SU-DHL-6 (cell line): ENCODE measurements at regions not wholly inside any gene's neighbourhood (a gene's known extent, or its start where the extent isn't known, plus 50 kb on each side); places are given as distances from the start of the nearest gene placed in this dataset.

Experiments
- CTCF ChIP-seq: fragments of 200-600 bp; sonication (generic); IDR thresholded peaks from one replicate; pipeline ENCODE4 v1.5.1; 2017; ENCODE audit warnings: antibody characterized with exemption, mild to moderate bottlenecking, low read length, moderate library complexity; ENCODE audit not compliant: insufficient read depth, poor library complexity, severe bottlenecking
- EZH2phosphoT487 ChIP-seq: fragments of 200-600 bp; sonication (generic), shearing (Covaris generic); conservative IDR thresholded peaks from 2 replicates; pipeline ENCODE4 v1.6.1; 2018; ENCODE audit warnings: mild to moderate bottlenecking, antibody characterized with exemption, low read length, moderate library complexity, mixed read lengths

DNA sequence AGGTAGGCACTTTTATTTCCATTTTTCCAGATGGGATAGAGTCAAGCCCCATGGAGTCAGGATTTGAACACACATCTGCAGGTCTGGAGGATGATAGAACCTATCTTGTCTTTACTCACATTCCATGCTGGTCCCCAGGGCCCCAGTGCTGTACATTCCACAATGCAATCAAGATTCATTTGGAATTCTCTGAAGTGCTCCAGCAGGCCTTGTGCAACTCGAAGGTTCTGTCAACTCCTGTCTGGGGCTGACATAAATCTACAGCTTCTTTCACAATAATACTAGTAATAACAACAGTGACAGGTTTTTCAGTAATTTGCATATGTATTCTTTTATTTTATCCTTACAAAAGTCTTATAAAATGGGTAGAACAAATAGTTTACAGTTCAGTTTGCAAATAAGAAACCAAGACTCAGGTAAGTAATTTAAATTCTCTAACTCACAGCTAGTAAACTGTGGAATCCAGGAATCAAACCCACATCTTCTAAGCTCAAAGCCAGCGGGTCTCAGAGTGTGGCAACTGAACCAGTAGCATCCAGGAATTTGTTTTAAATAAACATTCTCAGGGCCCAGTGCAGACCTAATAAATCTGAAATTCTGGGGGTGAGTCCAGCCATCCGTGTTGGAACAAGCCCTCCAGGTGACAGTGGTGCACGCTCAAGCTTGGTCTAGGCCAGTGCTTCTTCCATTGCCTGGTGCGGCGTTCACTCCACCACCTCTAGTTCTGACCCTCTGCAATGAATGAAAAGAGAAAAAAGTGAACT lies 137.0 kb upstream of the TNFAIP3 start:
- TF ChIP-seq CTCF = no peak
- TF ChIP-seq EZH2phosphoT487 = no peak
